CD4-positive, alpha-beta T cell treated with Interleukin-10 for 1 hour (primary cell): ENCODE measurements at regions not wholly inside any gene's neighbourhood (a gene's known extent, or its start where the extent isn't known, plus 50 kb on each side); places are given as distances from the start of the nearest gene placed in this dataset.
A peak's percentile ranks its signal among the peaks of the same experiment; 100 is the strongest.
"Not testable (repeated sequence)": the region's sequence is repeated elsewhere in the genome, so short reads cannot be mapped to it uniquely, and the experiment has no call there.

ENCODE experiments used
- DNase-seq: peaks from one replicate; pipeline ENCODE4 v3.0.0-alpha.2; 2020

GRCh38 chr9:38181232-38181631, 112.2 kb upstream of the SHB start:
- no peak for DNase-seq

- no peak for DNase-seq
Observed at GRCh38 chr9:38180656-38181055, 111.6 kb upstream of the SHB start.

GRCh38 chr9:38179965-38180364, 110.9 kb upstream of the SHB start:
- no peak for DNase-seq

- DNase-seq: no peak
Observed at GRCh38 chr9:38178237-38178636, 109.2 kb upstream of the SHB start.

- DNase-seq: no peak
Observed at GRCh38 chr9:38177680-38178079, 108.7 kb upstream of the SHB start.

- no peak for DNase-seq
Observed at GRCh38 chr9:38176251-38176650, 107.2 kb upstream of the SHB start.

- DNase-seq: no peak
Observed at GRCh38 chr9:38175423-38175822, 106.4 kb upstream of the SHB start.

- DNase-seq: no peak
Observed at GRCh38 chr9:38172586-38172985, 103.6 kb upstream of the SHB start.

GRCh38 chr9:38171926-38172325, 102.9 kb upstream of the SHB start:
- DNase-seq: no peak

GRCh38 chr9:38171538-38171884, 102.5 kb upstream of the SHB start:
- no peak for DNase-seq

- DNase-seq: not testable (repeated sequence)
Observed at GRCh38 chr9:38170763-38171537, 101.9 kb upstream of the SHB start.

- DNase-seq: not testable (repeated sequence)
Observed at GRCh38 chr9:38170155-38170554, 101.1 kb upstream of the SHB start.

GRCh38 chr9:38166501-38166900, 97.5 kb upstream of the SHB start:
- DNase-seq: no peak

- no peak for DNase-seq
Observed at GRCh38 chr9:38164659-38165221, 95.7 kb upstream of the SHB start.

- no peak for DNase-seq
Observed at GRCh38 chr9:38163518-38163917, 94.5 kb upstream of the SHB start.

GRCh38 chr9:38162332-38163211, 93.5 kb upstream of the SHB start:
- no peak for DNase-seq

- peak; percentile 53 for DNase-seq
Observed at GRCh38 chr9:38160613-38161215, 91.7 kb upstream of the SHB start.

GRCh38 chr9:38159599-38159998, 90.6 kb upstream of the SHB start:
- no peak for DNase-seq

- no peak for DNase-seq
Observed at GRCh38 chr9:38158628-38159027, 89.6 kb upstream of the SHB start.

GRCh38 chr9:38157711-38158110, 88.7 kb upstream of the SHB start:
- DNase-seq: no peak

GRCh38 chr9:38154501-38155421, 85.7 kb upstream of the SHB start:
- no peak for DNase-seq

- no peak for DNase-seq
Observed at GRCh38 chr9:38153910-38154291, 84.9 kb upstream of the SHB start.
